ENCODE measurements at regions not wholly inside any gene's neighbourhood (a gene's known extent, or its start where the extent isn't known, plus 50 kb on each side); places are given as distances from the start of the nearest gene placed in this dataset.

DNA sequence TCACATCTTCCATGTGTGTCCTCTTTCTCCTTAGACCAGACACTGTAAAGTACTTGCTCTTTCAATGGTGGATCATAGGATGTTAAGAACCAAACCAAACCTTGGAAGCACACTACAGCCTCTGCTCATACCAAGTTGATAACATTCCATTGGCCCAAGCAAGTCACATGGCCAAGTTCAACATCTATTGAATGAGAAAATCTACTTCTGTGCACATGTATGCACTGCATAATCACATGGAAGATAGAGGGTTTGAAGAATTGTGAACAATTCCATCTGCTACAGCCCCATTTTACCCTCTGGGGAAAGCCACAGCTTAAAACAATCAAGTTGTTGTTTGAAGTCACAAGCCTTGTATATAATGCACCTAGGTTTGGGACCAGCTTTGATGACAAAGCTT, 68.2 kb downstream of the MFAP3 start:
- no peak for DNase-seq

DNA sequence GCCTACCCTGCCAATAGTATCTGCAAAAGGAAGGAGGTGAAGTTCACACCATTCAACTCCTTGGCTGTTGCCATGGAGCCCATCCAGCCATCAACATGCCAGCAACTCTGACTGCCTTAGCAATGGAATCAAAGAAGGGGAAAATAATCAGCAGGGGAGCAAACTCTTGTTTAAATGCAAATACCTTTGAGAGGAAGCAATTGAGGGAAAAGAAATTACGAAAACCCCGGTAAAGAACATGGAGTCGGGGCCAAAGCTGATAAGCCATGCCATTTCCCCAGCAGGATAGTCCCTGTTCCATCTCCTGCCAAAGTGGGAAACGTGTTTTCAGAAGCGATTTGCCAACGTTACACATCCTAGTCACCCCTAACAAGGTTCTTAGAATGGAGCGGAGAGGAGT, 69.0 kb downstream of the MFAP3 start:
- peak in 7 of 58 donors; percentile 2 to 21 (median 10) for DNase-seq

DNA sequence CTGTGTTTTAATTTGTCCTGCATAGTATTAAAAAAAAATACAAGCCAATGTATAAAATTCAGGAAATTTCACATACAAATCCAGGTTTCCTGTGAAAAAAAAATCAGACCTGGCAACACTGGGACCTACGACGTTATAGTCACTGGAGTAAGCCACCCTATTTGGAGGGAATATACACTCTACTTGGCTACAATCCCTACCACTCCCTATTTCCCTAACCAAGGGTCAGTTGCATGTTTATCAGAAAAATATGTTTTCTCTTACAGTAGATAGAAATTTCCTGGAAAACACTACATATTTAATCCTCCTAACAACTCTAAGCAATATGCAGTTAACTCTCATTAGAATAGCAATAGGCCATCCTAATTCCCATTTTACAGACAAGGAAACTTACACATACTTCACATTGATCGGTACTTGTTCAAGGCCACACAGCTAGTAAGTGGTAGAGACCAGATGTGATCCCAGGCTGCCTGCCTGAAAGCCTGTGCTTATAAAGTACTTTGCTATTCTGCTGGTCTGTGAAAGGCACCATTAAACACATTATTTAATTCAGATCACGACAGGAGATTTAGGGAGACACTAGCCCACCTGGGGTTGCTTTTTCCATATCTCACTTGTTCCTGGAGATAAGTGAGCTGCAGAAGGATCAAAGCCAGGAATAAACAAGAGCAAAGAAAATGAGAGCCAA, 70.8 kb downstream of the MFAP3 start:
- DNase-seq: no peak

DNA sequence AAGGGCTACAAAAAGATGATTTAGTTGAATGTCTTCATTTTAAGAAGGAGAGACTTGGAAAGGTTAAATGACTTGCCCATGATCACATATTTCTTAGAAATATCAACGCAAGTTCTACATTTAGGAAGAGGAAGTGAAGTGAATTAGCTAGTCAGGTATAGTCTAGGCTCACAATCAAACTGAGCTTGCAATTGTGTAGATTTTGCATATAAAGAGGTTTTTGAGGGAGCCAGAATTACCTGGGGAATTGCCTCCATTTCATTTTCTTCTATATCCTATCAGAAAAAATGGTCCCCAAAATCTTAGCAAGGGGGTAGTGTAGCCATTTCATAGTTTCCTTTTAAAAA, 71.3 kb downstream of the MFAP3 start:
- DNase-seq: no peak

DNA sequence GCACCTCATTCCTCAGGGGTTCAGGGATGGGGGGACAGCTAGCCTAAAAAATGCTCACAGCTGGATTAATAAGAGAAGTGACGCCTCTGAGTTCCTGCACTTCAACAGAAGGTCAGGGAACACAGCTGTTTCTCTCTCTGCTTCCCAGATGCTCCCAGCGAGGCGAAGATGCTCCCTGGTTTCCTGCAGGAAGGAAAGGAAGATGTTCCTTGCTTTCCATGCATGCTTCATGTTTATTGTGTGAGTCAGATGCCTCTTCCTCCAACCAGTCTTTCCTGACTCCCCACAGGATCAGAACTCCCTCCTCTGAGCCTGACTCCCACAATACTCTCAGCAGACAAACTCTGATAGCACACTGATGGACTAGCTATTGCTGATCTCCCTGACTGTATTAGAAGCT, 71.9 kb downstream of the MFAP3 start:
- no peak for DNase-seq

DNA sequence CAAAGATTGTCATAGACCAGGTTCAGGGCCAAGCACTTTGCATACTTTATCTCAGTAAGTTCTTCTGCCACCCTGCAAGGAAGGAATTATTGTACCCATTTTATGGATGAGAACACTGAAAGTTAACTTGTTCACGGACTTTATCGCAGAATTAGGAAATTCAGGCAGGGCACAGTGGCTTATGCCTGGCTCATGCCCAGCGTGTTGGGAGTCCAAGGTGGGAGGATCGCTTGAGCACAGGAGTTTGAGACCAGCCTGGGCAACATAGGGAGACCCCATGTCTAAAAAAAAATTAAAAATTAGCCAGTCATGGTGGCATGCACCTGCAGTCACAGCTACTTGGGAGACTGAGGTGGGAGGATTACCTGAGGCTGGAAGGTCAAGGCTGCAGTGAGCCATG, 72.4 kb downstream of the MFAP3 start:
- no peak for DNase-seq

DNA sequence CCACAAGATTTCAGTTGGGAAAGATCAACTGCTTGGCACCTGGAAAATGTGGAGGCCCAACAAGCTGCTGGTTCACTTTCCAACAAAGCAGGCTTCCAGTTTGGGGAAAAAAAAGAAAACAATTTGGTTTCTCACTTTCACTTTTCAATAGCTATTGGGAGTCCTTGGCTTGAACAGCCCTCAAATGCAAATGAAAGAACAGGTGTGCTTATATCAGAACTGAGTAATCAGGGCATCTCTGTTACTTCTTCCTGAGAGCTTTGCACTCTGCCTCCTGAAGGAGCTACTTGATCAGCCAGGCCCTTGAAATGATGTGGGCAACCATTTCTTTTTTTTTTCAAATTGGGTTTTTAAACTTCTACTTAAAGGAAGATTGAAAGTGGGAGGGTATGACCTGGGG, 73.5 kb downstream of the MFAP3 start:
- no peak for DNase-seq

DNA sequence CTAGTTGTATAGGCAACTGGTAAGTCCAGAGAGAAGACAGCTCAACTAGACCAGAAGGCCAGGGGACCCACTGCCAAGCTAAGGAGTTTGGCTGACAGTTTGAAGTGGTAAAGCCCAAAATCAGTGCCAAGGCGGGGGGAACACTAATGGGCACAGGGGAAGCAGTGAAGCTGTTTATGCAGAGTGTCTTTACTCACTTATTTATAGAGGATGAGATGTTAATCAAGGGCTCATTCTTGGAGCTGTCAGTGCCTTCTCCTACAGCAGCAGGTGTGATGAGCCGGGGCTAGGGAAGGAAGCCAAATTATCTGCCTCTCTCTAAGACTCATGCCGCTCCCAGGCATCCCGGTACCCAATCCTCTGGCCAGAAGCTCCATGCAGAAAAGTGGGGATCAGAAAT, 75.2 kb upstream of the GALNT10 start:
- DNase-seq: peak in 3 of 58 donors; percentile 5 to 15 (median 9)

DNA sequence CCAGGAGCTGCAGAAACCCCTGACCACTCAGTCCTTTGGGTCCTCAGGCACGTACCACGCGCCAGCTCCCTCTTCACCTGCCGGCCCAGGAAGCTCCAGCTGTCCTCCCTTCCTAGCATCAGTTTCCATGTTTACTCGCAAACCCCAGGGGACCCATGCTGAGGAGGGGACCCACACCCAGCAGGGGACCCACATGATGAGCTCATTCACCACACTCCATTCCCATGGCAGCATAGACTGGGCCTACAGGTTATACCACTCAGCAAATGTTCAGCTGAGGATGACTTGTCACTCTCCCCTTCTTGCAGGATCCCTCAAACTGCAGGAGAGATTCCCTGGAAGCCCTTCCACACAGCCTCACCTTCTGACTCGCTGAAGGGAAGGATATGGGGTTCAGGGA, 73.5 kb upstream of the GALNT10 start:
- DNase-seq: no peak

DNA sequence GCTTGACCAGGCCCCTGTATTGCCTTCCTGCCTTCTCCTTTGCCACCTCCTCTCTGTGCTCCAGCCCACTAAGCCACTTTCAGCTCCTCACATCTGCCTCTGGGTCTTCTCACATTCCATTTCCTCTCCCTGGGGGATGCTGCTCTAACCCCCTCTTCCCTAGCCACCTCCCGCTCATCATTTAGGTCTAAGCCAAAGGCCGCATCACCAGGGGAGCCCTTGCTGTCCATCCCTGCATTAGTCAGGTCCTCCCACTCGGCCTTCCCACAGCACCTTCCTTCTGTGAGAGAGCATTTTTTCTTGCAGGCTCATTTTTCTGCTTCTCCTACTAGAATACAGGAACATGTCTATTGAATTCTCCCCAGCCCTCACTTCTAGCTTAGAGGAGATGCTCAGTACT, 72.6 kb upstream of the GALNT10 start:
- DNase-seq: no peak

DNA sequence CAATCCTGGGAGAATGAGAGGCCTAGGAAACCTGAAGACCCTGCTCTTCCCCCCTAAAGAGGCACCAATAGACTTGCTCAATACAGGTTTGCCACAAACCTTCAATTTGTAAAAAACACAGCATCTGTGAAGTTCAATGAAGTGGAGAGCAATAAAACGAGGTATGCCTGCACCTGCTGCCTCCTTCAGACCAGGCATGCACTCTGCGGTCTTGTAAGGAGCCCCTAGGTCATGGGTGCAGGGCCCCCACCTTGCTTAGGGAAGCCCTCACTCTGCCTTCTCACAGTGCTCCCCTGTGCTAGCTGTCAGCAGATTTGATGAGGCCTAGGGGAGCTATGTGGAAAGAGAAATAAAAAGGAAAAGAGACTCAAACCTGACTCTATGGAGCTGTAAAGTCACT, 72.1 kb upstream of the GALNT10 start:
- no peak for DNase-seq

DNA sequence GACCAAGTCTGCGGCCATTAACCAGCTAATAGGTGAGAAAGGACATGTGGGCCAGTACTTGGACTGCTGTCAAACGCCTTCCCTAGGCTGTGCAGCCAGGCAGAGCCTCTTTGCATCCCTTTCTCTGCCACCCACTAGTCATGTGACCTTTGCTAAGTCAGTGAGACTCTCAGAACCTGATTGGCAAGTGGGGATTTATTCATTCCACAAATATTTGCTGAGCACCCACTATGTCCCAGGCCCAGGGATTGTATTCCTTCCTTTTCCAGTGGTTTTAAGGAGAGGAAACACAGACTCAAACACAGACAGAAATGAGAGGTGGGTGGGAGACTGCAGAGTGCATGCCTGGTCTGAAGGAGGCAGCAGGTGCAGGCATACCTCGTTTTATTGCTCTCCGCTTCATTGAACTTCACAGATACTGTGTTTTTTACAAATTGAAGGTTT, 71.6 kb upstream of the GALNT10 start:
- DNase-seq: no peak

DNA sequence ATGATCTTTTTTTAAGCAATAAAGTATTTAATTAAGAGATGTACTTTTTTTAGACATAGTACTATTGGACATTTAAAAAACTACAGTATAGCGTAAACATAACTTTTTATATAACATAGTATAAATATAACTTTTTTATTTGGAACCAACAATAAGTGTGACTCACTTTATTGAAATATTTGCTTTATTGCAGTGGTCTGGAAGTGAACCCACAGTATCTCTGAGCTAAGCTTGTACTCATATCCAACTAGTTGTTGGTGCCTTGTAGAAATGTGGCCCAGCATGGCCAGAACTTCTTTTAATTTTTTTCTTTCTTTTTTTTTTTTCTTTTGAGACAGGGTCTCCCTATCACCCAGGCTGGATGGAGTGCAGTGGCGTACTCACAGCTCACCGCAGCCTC, 61.5 kb upstream of the GALNT10 start:
- no peak for DNase-seq

DNA sequence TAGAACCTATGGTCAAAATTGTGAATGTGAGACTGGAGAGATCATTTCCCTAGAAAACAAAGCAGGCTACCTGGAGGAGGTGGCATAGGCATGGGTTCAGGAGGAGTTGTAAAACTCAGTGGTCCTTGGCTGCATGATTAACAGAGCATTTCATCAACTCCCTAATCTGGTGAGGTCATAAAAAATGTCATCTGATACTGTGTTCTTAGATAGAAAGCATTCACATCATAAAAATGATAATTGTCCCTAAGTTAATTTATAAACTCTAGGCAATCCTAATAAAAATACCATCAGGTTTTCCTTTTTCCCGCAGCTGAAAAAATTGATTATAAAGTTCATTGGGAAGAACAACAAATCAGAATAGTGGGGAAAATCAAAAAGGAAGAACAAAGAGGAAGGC, 60.6 kb upstream of the GALNT10 start:
- DNase-seq: no peak

DNA sequence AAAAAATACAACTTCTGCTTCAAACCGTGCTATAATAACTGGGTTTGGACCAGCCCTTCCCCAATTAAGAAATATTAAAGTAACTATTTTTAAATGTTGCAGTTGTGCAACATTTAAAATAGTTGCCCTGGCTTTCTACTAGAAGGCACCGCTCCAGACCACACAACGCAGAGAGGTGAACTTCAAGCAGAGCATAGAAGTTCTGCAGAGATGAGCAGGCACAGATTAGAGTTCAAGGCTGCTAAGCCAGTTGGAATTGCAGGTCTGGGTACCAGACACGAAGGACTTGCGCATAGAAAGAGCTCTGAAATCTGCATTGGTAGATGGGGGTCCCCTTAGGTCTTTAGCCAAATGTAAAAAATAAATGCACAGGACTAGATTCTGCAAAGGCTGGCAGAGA, 58.7 kb upstream of the GALNT10 start:
- DNase-seq: no peak

DNA sequence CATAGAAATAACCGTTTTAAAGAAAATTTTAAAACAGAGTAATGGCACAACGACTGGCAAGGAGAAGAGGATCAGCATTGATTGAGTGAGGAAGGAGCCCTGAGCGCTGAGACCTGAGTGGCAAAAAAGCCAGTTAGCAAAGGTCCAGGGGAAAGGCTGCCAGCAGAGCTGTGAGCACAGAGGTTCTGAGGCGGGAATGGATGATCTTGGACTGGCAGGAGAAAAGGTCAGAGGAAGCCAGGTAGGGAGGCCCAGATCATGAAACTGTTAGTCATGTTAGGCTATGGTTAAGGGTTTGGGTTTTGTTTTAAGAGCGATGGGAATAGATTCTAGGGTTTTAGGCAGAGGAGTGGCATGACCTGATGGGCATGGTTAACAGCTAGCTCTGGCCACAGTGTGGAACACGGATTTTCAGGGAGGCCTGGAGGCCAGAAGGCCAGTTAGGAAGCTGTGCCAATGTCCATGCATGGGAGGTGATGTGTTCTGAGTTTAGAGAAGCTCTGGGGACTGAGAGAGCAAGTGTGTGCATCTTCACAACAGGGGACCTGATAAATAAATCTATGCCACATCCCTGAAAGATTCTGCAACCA, 57.7 kb upstream of the GALNT10 start:
- no peak for DNase-seq

DNA sequence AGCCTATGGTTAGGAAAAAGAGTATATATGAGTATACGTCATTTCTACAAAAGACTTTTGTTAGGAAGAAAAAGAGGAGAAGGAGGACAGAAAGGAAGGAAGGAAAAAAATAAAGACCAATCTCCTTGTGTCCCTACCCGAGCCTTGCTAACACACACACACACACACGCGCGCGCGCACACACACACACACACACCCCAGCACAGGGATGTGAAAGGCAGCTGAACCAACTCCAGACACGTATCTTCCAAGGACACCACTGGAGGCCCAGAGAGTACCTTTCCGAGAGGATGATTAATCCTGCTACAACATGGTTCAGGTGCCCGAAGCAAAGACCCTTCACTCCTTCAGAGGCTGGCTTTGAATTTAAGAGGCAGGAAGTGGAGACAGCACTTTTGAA, 56.9 kb upstream of the GALNT10 start:
- DNase-seq: no peak

DNA sequence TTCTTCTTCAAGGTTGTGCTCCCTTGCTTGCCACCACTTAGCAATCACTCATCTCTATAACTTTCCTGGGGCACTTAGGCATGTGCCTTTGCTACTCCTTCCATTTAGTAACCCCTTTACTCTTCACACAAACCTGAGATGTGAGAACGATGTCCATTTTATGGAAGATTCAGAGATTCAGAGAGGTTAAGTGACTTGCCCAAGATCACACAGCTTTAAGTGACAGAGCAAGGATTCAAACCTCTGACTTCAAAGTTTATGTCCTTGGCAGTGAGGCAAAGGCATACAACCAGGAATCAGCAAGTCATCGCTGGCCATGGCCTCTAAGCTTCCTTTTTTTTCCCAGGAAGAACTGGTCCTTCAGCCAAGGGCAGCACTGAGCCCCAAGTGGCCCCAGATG, 56.0 kb upstream of the GALNT10 start:
- no peak for DNase-seq

DNA sequence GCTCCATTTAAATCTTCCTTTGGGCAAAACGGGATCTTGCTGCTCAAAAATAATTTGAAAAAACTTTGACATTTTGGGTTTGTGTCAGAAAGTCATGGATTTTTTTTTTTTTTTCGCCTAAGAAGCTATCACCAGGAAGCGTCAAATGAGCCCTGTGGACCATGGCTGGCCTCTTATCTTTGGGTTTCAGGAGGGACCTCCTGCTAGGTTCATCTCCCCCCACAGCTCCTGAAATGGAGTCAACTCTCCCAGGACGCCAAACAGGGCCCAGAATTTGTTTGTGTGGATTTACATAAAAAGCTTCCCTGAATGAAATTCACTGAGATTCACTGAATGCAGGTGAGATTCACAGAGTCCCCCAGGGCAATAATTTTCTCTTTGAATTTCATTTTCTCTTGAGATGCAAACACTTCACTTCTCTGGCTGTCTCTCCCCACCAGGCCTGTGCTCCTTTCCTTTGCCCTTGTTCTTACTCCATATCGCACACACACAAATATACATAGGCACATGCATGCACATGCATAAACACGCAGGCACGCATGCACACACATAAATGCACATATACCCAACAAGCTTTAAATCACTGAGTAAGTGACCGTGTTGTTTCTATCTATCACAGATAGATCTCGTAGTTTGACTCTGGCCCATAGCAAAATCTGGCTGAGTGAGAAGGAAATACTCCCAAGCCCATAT, 55.3 kb upstream of the GALNT10 start:
- no peak for DNase-seq

DNA sequence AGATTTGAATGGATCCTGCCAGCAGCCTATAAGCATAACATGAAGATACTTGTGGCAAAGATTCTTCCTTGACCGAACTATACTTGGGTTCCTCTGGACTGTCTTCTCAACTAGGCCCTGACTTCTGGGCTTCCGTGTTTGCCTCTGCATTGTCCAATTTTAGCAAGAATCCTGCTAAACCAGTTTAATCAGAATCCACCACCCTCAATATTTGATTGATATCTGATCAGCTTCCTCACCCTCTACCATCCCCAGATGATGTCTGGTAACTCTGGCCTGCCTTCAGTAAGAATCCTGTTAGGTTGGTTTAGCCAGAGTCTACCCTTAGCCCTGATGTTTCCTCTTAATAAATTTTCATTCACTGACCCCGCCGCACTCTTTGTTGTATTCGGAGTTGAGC, 54.4 kb upstream of the GALNT10 start:
- DNase-seq: no peak

DNA sequence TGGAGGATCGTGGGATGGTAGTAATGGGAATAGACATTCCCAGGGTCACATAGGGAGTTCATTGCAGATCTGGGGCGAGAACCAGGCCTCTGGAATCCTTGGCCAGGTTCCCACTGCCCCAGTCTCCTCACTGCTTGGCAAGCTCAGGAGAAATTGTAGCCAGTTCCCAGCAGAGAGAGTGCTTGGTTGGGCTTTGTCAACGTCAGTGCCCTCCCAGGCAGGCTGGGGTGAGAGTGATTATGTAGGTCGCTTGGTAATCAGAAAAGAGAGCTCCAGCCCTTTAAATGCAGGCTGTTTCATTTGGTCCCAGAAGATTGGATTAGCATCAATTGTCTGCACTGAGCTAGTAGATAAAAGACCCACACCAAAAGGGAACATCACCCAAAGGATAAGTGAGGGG, 51.8 kb upstream of the GALNT10 start:
- peak in 46 of 58 donors; percentile 3 to 84 (median 46) for DNase-seq

DNA sequence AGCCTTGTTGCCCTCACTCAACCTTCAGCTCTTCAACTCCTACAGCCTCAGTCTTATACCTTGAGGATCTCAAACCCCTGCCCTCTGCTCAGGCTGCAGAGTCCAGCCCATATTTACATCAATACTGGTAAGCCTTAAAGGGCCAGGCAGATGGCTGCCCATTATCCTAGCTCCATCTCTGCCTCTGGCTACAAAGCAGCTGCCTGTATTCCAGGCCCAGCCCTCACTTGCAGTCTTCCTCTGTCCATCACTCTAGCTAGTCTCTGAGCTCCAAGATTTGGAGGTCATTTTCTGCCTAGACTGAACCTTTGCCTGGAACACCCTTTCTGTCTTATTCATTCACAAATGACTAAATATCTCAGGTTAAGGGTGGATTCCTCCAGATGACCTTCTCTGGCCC, 50.2 kb upstream of the GALNT10 start:
- no peak for DNase-seq
